Nephron (organoid): ENCODE measurements at regions not wholly inside any gene's neighbourhood (a gene's known extent, or its start where the extent isn't known, plus 50 kb on each side); places are given as distances from the start of the nearest gene placed in this dataset.

Experiments used
- H3K27ac Mint-ChIP-seq, 3 experiments: 2 replicates each; pipeline ENCODE4 v1.8.0; 2020; ENCODE audit warnings: mixed read lengths in 3 of 3, mild to moderate bottlenecking in 2 of 3, moderate library complexity in 1 of 3
- H3K27me3 Mint-ChIP-seq: 2 replicates; pipeline ENCODE4 v1.8.0; 2021; ENCODE audit warnings: low read depth, mild to moderate bottlenecking, moderate library complexity, mixed read lengths
- H3K36me3 Mint-ChIP-seq: 2 replicates; pipeline ENCODE4 v1.8.0; 2020; ENCODE audit warnings: low read depth, mixed read lengths
- H3K4me1 Mint-ChIP-seq: 2 replicates; pipeline ENCODE4 v1.8.0; 2020; ENCODE audit warnings: mixed read lengths
- H3K4me3 Mint-ChIP-seq, 3 experiments: 2 replicates each; pipeline ENCODE4 v1.8.0; 2020; ENCODE audit warnings: mild to moderate bottlenecking in 3 of 3, mixed read lengths in 3 of 3, moderate library complexity in 2 of 3
- H3K9me3 Mint-ChIP-seq: 2 replicates; pipeline ENCODE4 v1.8.0; 2020; ENCODE audit warnings: mixed read lengths
- CTCF ChIP-seq, 3 experiments: fragments of 200-600 bp; sonication (generic); IDR thresholded peaks; one replicate each; pipeline ENCODE4 v1.5.0; 2021; ENCODE audit warnings: antibody characterized with exemption in 3 of 3; ENCODE audit not compliant: unreplicated experiment in 3 of 3

- TF ChIP-seq CTCF (IDR thresholded peaks at IDR 0.05; ENCODE audit: unreplicated experiment in 3 of 3): peak; percentile 50 to 64 (median 63)
- Mint-ChIP-seq H3K4me1 (no peaks in the 10 kb centered on the region), H3K9me3 (no peaks in the 10 kb centered on the region), H3K27me3 (peaks cover 96% of the 10 kb centered on the region), H3K4me3 (no peak overlapping the region), H3K36me3 (no peaks in the 10 kb centered on the region), H3K27ac (no peak overlapping the region)
These were observed 113.4 kb downstream of the ENGASE start for GRCh38 chr17:79188048-79188447.

- Mint-ChIP-seq H3K4me3 (no peak overlapping the region), H3K9me3 (no peaks in the 10 kb centered on the region), H3K27ac (no peak overlapping the region), H3K4me1 (no peaks in the 10 kb centered on the region), H3K27me3 (peaks cover 89% of the 10 kb centered on the region), H3K36me3 (no peaks in the 10 kb centered on the region)
- TF ChIP-seq CTCF (IDR thresholded peaks at IDR 0.05; ENCODE audit: unreplicated experiment in 3 of 3): no peak
These were observed 112.6 kb downstream of the ENGASE start for GRCh38 chr17:79187186-79187585.

- no peaks in the 10 kb centered on the region for H3K9me3 Mint-ChIP-seq
- TF ChIP-seq CTCF (IDR thresholded peaks at IDR 0.05; ENCODE audit: unreplicated experiment in 3 of 3): no peak
- H3K27ac Mint-ChIP-seq: no peak overlapping the region
- peaks cover 89% of the 10 kb centered on the region for H3K27me3 Mint-ChIP-seq
- H3K4me3 Mint-ChIP-seq: no peak overlapping the region
- H3K4me1 Mint-ChIP-seq: no peaks in the 10 kb centered on the region
- H3K36me3 Mint-ChIP-seq: no peaks in the 10 kb centered on the region
These were observed 111.8 kb downstream of the ENGASE start for GRCh38 chr17:79186406-79186805.

- no peak for TF ChIP-seq CTCF (IDR thresholded peaks at IDR 0.05; ENCODE audit: unreplicated experiment in 3 of 3)
- Mint-ChIP-seq H3K4me1 (no peaks in the 10 kb centered on the region), H3K27ac (no peak overlapping the region), H3K9me3 (no peaks in the 10 kb centered on the region), H3K4me3 (peak overlapping the region; percentile 5 to 65 (median 64)), H3K27me3 (peaks cover 89% of the 10 kb centered on the region), H3K36me3 (no peaks in the 10 kb centered on the region)
These were observed 111.0 kb downstream of the ENGASE start for GRCh38 chr17:79185671-79186070.

- Mint-ChIP-seq H3K4me1 (no peaks in the 10 kb centered on the region), H3K27me3 (peaks cover 90% of the 10 kb centered on the region)
- no peak for TF ChIP-seq CTCF (IDR thresholded peaks at IDR 0.05; ENCODE audit: unreplicated experiment in 3 of 3)
These were observed 109.6 kb downstream of the ENGASE start for GRCh38 chr17:79184219-79184618.

GRCh38 chr17:79183293-79184158 lies 108.9 kb downstream of the ENGASE start:
- Mint-ChIP-seq H3K27me3 (peaks cover 90% of the 10 kb centered on the region), H3K27ac (no peak overlapping the region), H3K9me3 (no peaks in the 10 kb centered on the region), H3K36me3 (no peaks in the 10 kb centered on the region), H3K4me3 (peak overlapping the region; percentile 86 to 89 (median 89)), H3K4me1 (no peaks in the 10 kb centered on the region)
- no peak for TF ChIP-seq CTCF (IDR thresholded peaks at IDR 0.05; ENCODE audit: unreplicated experiment in 3 of 3)

More at GRCh38 chr17:79184219-79184618, 109.6 kb downstream of the ENGASE start:
- no peak overlapping the region for H3K27ac Mint-ChIP-seq
- H3K4me3 Mint-ChIP-seq: peak overlapping the region in 2 of 3 experiments; percentile 69 to 71
- no peaks in the 10 kb centered on the region for H3K9me3 Mint-ChIP-seq
- H3K36me3 Mint-ChIP-seq: no peaks in the 10 kb centered on the region
